ENCODE measurements at regions not wholly inside any gene's neighbourhood (a gene's known extent, or its start where the extent isn't known, plus 50 kb on each side); places are given as distances from the start of the nearest gene placed in this dataset.
"Not testable (repeated sequence)": the region's sequence is repeated elsewhere in the genome, so short reads cannot be mapped to it uniquely, and the experiment has no call there.

- no peak for DNase-seq
These were observed 50.0 kb downstream of the PTPRS start for GRCh38 chr19:5290336-5291262.

- no peak for DNase-seq
These were observed 51.3 kb downstream of the PTPRS start for GRCh38 chr19:5289060-5289990.

- DNase-seq: peak; percentile 62
These were observed 52.3 kb downstream of the PTPRS start for GRCh38 chr19:5288347-5288739.

- no peak for DNase-seq
These were observed 53.5 kb downstream of the PTPRS start for GRCh38 chr19:5287066-5287465.

- no peak for DNase-seq
These were observed 54.1 kb downstream of the PTPRS start for GRCh38 chr19:5286465-5287029.

- DNase-seq: no peak
These were observed 54.7 kb downstream of the PTPRS start for GRCh38 chr19:5285955-5286354.

- no peak for DNase-seq
These were observed 55.3 kb downstream of the PTPRS start for GRCh38 chr19:5285311-5285710.

GRCh38 chr19:5282901-5283300, 57.7 kb downstream of the PTPRS start:
- no peak for DNase-seq

- DNase-seq: peak; percentile 65
These were observed 59.0 kb downstream of the PTPRS start for GRCh38 chr19:5281588-5281987.

GRCh38 chr19:5275668-5276067, 64.9 kb downstream of the PTPRS start:
- not testable (repeated sequence) for DNase-seq

GRCh38 chr19:5273782-5274181, 66.8 kb downstream of the PTPRS start:
- DNase-seq: no peak

- DNase-seq: no peak
These were observed 69.5 kb downstream of the PTPRS start for GRCh38 chr19:5271145-5271544.

- no peak for DNase-seq
These were observed 70.7 kb downstream of the PTPRS start for GRCh38 chr19:5269926-5270325.

- DNase-seq: no peak
These were observed 71.3 kb downstream of the PTPRS start for GRCh38 chr19:5269279-5269678.

GRCh38 chr19:5268801-5269200, 71.8 kb downstream of the PTPRS start:
- DNase-seq: no peak

GRCh38 chr19:5265260-5265659, 75.4 kb downstream of the PTPRS start:
- no peak for DNase-seq

- no peak for DNase-seq
These were observed 76.2 kb downstream of the PTPRS start for GRCh38 chr19:5264453-5264852.

GRCh38 chr19:5263615-5264014, 77.0 kb downstream of the PTPRS start:
- DNase-seq: no peak

- no peak for DNase-seq
These were observed 77.9 kb downstream of the PTPRS start for GRCh38 chr19:5262721-5263120.

GRCh38 chr19:5261156-5261890, 79.3 kb downstream of the PTPRS start:
- DNase-seq: no peak

- no peak for DNase-seq
These were observed 80.1 kb downstream of the PTPRS start for GRCh38 chr19:5260381-5260967.

- no peak for DNase-seq
These were observed 80.9 kb downstream of the PTPRS start for GRCh38 chr19:5259750-5260149.

Measured in left hindlimb (tissue), 1 donor.